HG02884 (cell line): ENCODE measurements at regions not wholly inside any gene's neighbourhood (a gene's known extent, or its start where the extent isn't known, plus 50 kb on each side); places are given as distances from the start of the nearest gene placed in this dataset.
A peak's percentile ranks its signal among the peaks of the same experiment; 100 is the strongest.
"Not testable (repeated sequence)": the region's sequence is repeated elsewhere in the genome, so short reads cannot be mapped to it uniquely, and the experiment has no call there.

Experiments
- ATAC-seq: cut with Tn5 transposase; IDR thresholded peaks from one replicate; pipeline ENCODE4 v1.9.1; 2021; ENCODE audit warnings: mild to moderate bottlenecking, moderate library complexity; ENCODE audit not compliant: unreplicated experiment

GRCh38 chr1:143842058-143842457 lies 129.7 kb downstream of the FAM72C start:
- ATAC-seq = not testable (repeated sequence)

- not testable (repeated sequence) for ATAC-seq
These were observed 132.6 kb downstream of the FAM72C start for GRCh38 chr1:143839182-143839581.

- not testable (repeated sequence) for ATAC-seq
These were observed 133.2 kb downstream of the FAM72C start for GRCh38 chr1:143838598-143838929.

- ATAC-seq = not testable (repeated sequence)
These were observed 133.7 kb downstream of the FAM72C start for GRCh38 chr1:143837924-143838597.

GRCh38 chr1:143833376-143833775 lies 138.4 kb downstream of the FAM72C start:
- ATAC-seq = not testable (repeated sequence)

- ATAC-seq = not testable (repeated sequence)
These were observed 139.4 kb downstream of the FAM72C start for GRCh38 chr1:143832379-143832716.

GRCh38 chr1:143831479-143832378 lies 140.1 kb downstream of the FAM72C start:
- ATAC-seq = not testable (repeated sequence)

- ATAC-seq = not testable (repeated sequence)
These were observed 145.6 kb downstream of the FAM72C start for GRCh38 chr1:143826162-143826561.

GRCh38 chr1:143824266-143824665 lies 147.5 kb downstream of the FAM72C start:
- not testable (repeated sequence) for ATAC-seq

- not testable (repeated sequence) for ATAC-seq
These were observed 151.7 kb downstream of the FAM72C start for GRCh38 chr1:143820058-143820457.

GRCh38 chr1:143816369-143816768 lies 155.4 kb downstream of the FAM72C start:
- ATAC-seq = not testable (repeated sequence)

GRCh38 chr1:143805374-143805773 lies 166.4 kb downstream of the FAM72C start:
- ATAC-seq = not testable (repeated sequence)

GRCh38 chr1:143804707-143805356 lies 167.0 kb downstream of the FAM72C start:
- not testable (repeated sequence) for ATAC-seq

- ATAC-seq = peak; percentile 50
These were observed 167.8 kb downstream of the FAM72C start for GRCh38 chr1:143803927-143804411.

- ATAC-seq = peak; percentile 44
These were observed 168.7 kb downstream of the FAM72C start for GRCh38 chr1:143803095-143803494.

GRCh38 chr1:143799568-143800187 lies 172.1 kb downstream of the FAM72C start:
- ATAC-seq = not testable (repeated sequence)

GRCh38 chr1:143796369-143796768 lies 175.4 kb downstream of the FAM72C start:
- ATAC-seq = not testable (repeated sequence)

- ATAC-seq = not testable (repeated sequence)
These were observed 179.5 kb downstream of the FAM72C start for GRCh38 chr1:143792047-143792937.

GRCh38 chr1:143786381-143786780 lies 185.4 kb downstream of the FAM72C start:
- not testable (repeated sequence) for ATAC-seq

- not testable (repeated sequence) for ATAC-seq
These were observed 185.9 kb downstream of the FAM72C start for GRCh38 chr1:143785883-143786282.
